ENCODE measurements at regions not wholly inside any gene's neighbourhood (a gene's known extent, or its start where the extent isn't known, plus 50 kb on each side); places are given as distances from the start of the nearest gene placed in this dataset.
"Not testable (repeated sequence)": the region's sequence is repeated elsewhere in the genome, so short reads cannot be mapped to it uniquely, and the experiment has no call there.

- H3K27me3 ChIP-seq (ENCODE audit: control insufficient read depth in 3 of 3, insufficient read depth in 3 of 3, low read length in 3 of 3) = no peaks in the 10 kb centered on the region
- H3K9ac ChIP-seq (ENCODE audit: low read depth in 1 of 3, low read length in 3 of 3) = no peak overlapping the region
- no peaks in the 10 kb centered on the region for H3K4me1 ChIP-seq (ENCODE audit: control insufficient read depth in 3 of 3, insufficient read depth in 3 of 3, low read length in 3 of 3)
- H3K36me3 ChIP-seq (ENCODE audit: control insufficient read depth in 3 of 3, insufficient read depth in 3 of 3, low read length in 3 of 3) = no peaks in the 10 kb centered on the region
- no peak overlapping the region for H3K4me3 ChIP-seq (ENCODE audit: low read length in 3 of 3)
- no peaks in the 10 kb centered on the region for H3K9me3 ChIP-seq (ENCODE audit: control insufficient read depth in 3 of 3, low read length in 3 of 3)
- H3K27ac ChIP-seq (ENCODE audit: low read depth, low read length) = no peak overlapping the region
Observed at GRCh38 chr18:70827632-70828031, 538.8 kb downstream of the SOCS6 start.

GRCh38 chr18:70826571-70826970 is 537.7 kb downstream of the SOCS6 start:
- H3K27ac ChIP-seq (ENCODE audit: low read depth, low read length) = no peak overlapping the region
- H3K9me3 ChIP-seq (ENCODE audit: control insufficient read depth in 3 of 3, low read length in 3 of 3) = no peaks in the 10 kb centered on the region
- no peak overlapping the region for H3K4me3 ChIP-seq (ENCODE audit: low read length in 3 of 3)
- no peaks in the 10 kb centered on the region for H3K36me3 ChIP-seq (ENCODE audit: control insufficient read depth in 3 of 3, insufficient read depth in 3 of 3, low read length in 3 of 3)
- H3K27me3 ChIP-seq (ENCODE audit: control insufficient read depth in 3 of 3, insufficient read depth in 3 of 3, low read length in 3 of 3) = no peaks in the 10 kb centered on the region
- H3K9ac ChIP-seq (ENCODE audit: low read depth in 1 of 3, low read length in 3 of 3) = no peak overlapping the region
- H3K4me1 ChIP-seq (ENCODE audit: control insufficient read depth in 3 of 3, insufficient read depth in 3 of 3, low read length in 3 of 3) = no peaks in the 10 kb centered on the region

- H3K4me1 ChIP-seq (ENCODE audit: control insufficient read depth in 3 of 3, insufficient read depth in 3 of 3, low read length in 3 of 3) = no peaks in the 10 kb centered on the region
- H3K27me3 ChIP-seq (ENCODE audit: control insufficient read depth in 3 of 3, insufficient read depth in 3 of 3, low read length in 3 of 3) = no peaks in the 10 kb centered on the region
- no peak overlapping the region for H3K9ac ChIP-seq (ENCODE audit: low read depth in 1 of 3, low read length in 3 of 3)
- no peaks in the 10 kb centered on the region for H3K36me3 ChIP-seq (ENCODE audit: control insufficient read depth in 3 of 3, insufficient read depth in 3 of 3, low read length in 3 of 3)
- H3K27ac ChIP-seq (ENCODE audit: low read depth, low read length) = no peak overlapping the region
- peaks cover 0 to under 1% (median 0%) of the 10 kb centered on the region in 3 donors for H3K9me3 ChIP-seq (ENCODE audit: control insufficient read depth in 3 of 3, low read length in 3 of 3)
- H3K4me3 ChIP-seq (ENCODE audit: low read length in 3 of 3) = no peak overlapping the region
Observed at GRCh38 chr18:70822691-70823090, 533.8 kb downstream of the SOCS6 start.

GRCh38 chr18:70822117-70822516 is 533.3 kb downstream of the SOCS6 start:
- no peak overlapping the region for H3K4me3 ChIP-seq (ENCODE audit: low read length in 3 of 3)
- no peaks in the 10 kb centered on the region for H3K27me3 ChIP-seq (ENCODE audit: control insufficient read depth in 3 of 3, insufficient read depth in 3 of 3, low read length in 3 of 3)
- H3K36me3 ChIP-seq (ENCODE audit: control insufficient read depth in 3 of 3, insufficient read depth in 3 of 3, low read length in 3 of 3) = no peaks in the 10 kb centered on the region
- H3K9ac ChIP-seq (ENCODE audit: low read depth in 1 of 3, low read length in 3 of 3) = no peak overlapping the region
- no peak overlapping the region for H3K27ac ChIP-seq (ENCODE audit: low read depth, low read length)
- H3K9me3 ChIP-seq (ENCODE audit: control insufficient read depth in 3 of 3, low read length in 3 of 3) = peaks cover 0 to 2% (median 0%) of the 10 kb centered on the region in 3 donors
- H3K4me1 ChIP-seq (ENCODE audit: control insufficient read depth in 3 of 3, insufficient read depth in 3 of 3, low read length in 3 of 3) = no peaks in the 10 kb centered on the region

- Histone ChIP-seq H3K4me3 (ENCODE audit: low read length in 3 of 3) (no peak overlapping the region), H3K9ac (ENCODE audit: low read depth in 1 of 3, low read length in 3 of 3) (no peak overlapping the region), H3K9me3 (ENCODE audit: control insufficient read depth in 3 of 3, low read length in 3 of 3) (no peaks in the 10 kb centered on the region), H3K27ac (ENCODE audit: low read depth, low read length) (no peak overlapping the region), H3K27me3 (ENCODE audit: control insufficient read depth in 3 of 3, insufficient read depth in 3 of 3, low read length in 3 of 3) (no peaks in the 10 kb centered on the region), H3K36me3 (ENCODE audit: control insufficient read depth in 3 of 3, insufficient read depth in 3 of 3, low read length in 3 of 3) (no peaks in the 10 kb centered on the region), H3K4me1 (ENCODE audit: control insufficient read depth in 3 of 3, insufficient read depth in 3 of 3, low read length in 3 of 3) (no peaks in the 10 kb centered on the region)
Observed at GRCh38 chr18:70808481-70809056, 519.7 kb downstream of the SOCS6 start.

- Histone ChIP-seq H3K27ac (ENCODE audit: low read depth, low read length) (no peak overlapping the region), H3K4me1 (ENCODE audit: control insufficient read depth in 3 of 3, insufficient read depth in 3 of 3, low read length in 3 of 3) (no peaks in the 10 kb centered on the region), H3K27me3 (ENCODE audit: control insufficient read depth in 3 of 3, insufficient read depth in 3 of 3, low read length in 3 of 3) (no peaks in the 10 kb centered on the region), H3K36me3 (ENCODE audit: control insufficient read depth in 3 of 3, insufficient read depth in 3 of 3, low read length in 3 of 3) (no peaks in the 10 kb centered on the region), H3K4me3 (ENCODE audit: low read length in 3 of 3) (no peak overlapping the region), H3K9me3 (ENCODE audit: control insufficient read depth in 3 of 3, low read length in 3 of 3) (no peaks in the 10 kb centered on the region), H3K9ac (ENCODE audit: low read depth in 1 of 3, low read length in 3 of 3) (no peak overlapping the region)
Observed at GRCh38 chr18:70781860-70782453, 493.1 kb downstream of the SOCS6 start.

GRCh38 chr18:70766254-70766653 is 477.4 kb downstream of the SOCS6 start:
- H3K27me3 ChIP-seq (ENCODE audit: control insufficient read depth in 3 of 3, insufficient read depth in 3 of 3, low read length in 3 of 3); H3K36me3 ChIP-seq (ENCODE audit: control insufficient read depth in 3 of 3, insufficient read depth in 3 of 3, low read length in 3 of 3); H3K9me3 ChIP-seq (ENCODE audit: control insufficient read depth in 3 of 3, low read length in 3 of 3); H3K4me1 ChIP-seq (ENCODE audit: control insufficient read depth in 3 of 3, insufficient read depth in 3 of 3, low read length in 3 of 3); H3K4me3 ChIP-seq (ENCODE audit: low read length in 3 of 3); H3K9ac ChIP-seq (ENCODE audit: low read depth in 1 of 3, low read length in 3 of 3); H3K27ac ChIP-seq (ENCODE audit: low read depth, low read length): not testable (repeated sequence)

- Histone ChIP-seq H3K36me3 (ENCODE audit: control insufficient read depth in 3 of 3, insufficient read depth in 3 of 3, low read length in 3 of 3) (no peaks in the 10 kb centered on the region), H3K4me1 (ENCODE audit: control insufficient read depth in 3 of 3, insufficient read depth in 3 of 3, low read length in 3 of 3) (no peaks in the 10 kb centered on the region), H3K9me3 (ENCODE audit: control insufficient read depth in 3 of 3, low read length in 3 of 3) (no peaks in the 10 kb centered on the region), H3K27ac (ENCODE audit: low read depth, low read length) (no peak overlapping the region), H3K4me3 (ENCODE audit: low read length in 3 of 3) (no peak overlapping the region), H3K27me3 (ENCODE audit: control insufficient read depth in 3 of 3, insufficient read depth in 3 of 3, low read length in 3 of 3) (no peaks in the 10 kb centered on the region), H3K9ac (ENCODE audit: low read depth in 1 of 3, low read length in 3 of 3) (no peak overlapping the region)
Observed at GRCh38 chr18:70762812-70763211, 474.0 kb downstream of the SOCS6 start.

- Histone ChIP-seq H3K9me3 (ENCODE audit: control insufficient read depth in 3 of 3, low read length in 3 of 3) (no peaks in the 10 kb centered on the region), H3K27ac (ENCODE audit: low read depth, low read length) (no peak overlapping the region), H3K4me3 (ENCODE audit: low read length in 3 of 3) (no peak overlapping the region), H3K27me3 (ENCODE audit: control insufficient read depth in 3 of 3, insufficient read depth in 3 of 3, low read length in 3 of 3) (no peaks in the 10 kb centered on the region), H3K9ac (ENCODE audit: low read depth in 1 of 3, low read length in 3 of 3) (no peak overlapping the region), H3K36me3 (ENCODE audit: control insufficient read depth in 3 of 3, insufficient read depth in 3 of 3, low read length in 3 of 3) (no peaks in the 10 kb centered on the region), H3K4me1 (ENCODE audit: control insufficient read depth in 3 of 3, insufficient read depth in 3 of 3, low read length in 3 of 3) (no peaks in the 10 kb centered on the region)
Observed at GRCh38 chr18:70758780-70759179, 469.9 kb downstream of the SOCS6 start.

- Histone ChIP-seq H3K36me3 (ENCODE audit: control insufficient read depth in 3 of 3, insufficient read depth in 3 of 3, low read length in 3 of 3) (no peaks in the 10 kb centered on the region), H3K9me3 (ENCODE audit: control insufficient read depth in 3 of 3, low read length in 3 of 3) (no peaks in the 10 kb centered on the region), H3K9ac (ENCODE audit: low read depth in 1 of 3, low read length in 3 of 3) (no peak overlapping the region), H3K27me3 (ENCODE audit: control insufficient read depth in 3 of 3, insufficient read depth in 3 of 3, low read length in 3 of 3) (no peaks in the 10 kb centered on the region), H3K4me1 (ENCODE audit: control insufficient read depth in 3 of 3, insufficient read depth in 3 of 3, low read length in 3 of 3) (no peaks in the 10 kb centered on the region), H3K27ac (ENCODE audit: low read depth, low read length) (no peak overlapping the region), H3K4me3 (ENCODE audit: low read length in 3 of 3) (no peak overlapping the region)
Observed at GRCh38 chr18:70754486-70754885, 465.6 kb downstream of the SOCS6 start.

Measured in skeletal muscle tissue (tissue), 3 donors.